ENCODE measurements at regions not wholly inside any gene's neighbourhood (a gene's known extent, or its start where the extent isn't known, plus 50 kb on each side); places are given as distances from the start of the nearest gene placed in this dataset.

DNA sequence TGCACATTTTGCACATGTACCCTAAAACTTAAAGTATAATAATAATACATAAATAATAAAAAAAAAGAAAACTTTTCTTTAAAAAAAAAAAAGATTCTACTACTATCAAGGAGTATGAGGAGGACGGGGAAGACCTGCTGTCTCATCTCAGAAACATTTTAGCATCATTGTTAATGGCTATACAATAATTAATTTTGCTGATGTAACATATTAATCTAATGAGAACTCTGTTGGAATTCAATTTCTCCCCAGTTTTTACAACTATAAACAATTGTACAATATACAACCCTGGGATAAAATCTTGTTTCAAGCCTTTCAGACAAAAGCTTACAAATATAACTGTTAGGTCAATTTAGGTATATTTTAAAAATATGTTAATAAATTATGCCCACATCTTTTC, 139.0 kb upstream of the GRIN3A start:
- Histone ChIP-seq H3K27ac (ENCODE audit: low read length in 2 of 2) (no peak overlapping the region), H3K27me3 (replicated peaks in 1 of 4; ENCODE audit: control extremely low read depth in 1 of 4, control insufficient read depth in 3 of 4, insufficient read depth in 4 of 4, low read length in 3 of 4) (peaks cover 0 to 2% (median 0%) of the 10 kb centered on the region in 4 experiments), H3K79me2 (ENCODE audit: control insufficient read depth, insufficient read depth, low read length) (no peaks in the 10 kb centered on the region), H3K9ac (ENCODE audit: low read length) (no peak overlapping the region), H3K4me2 (replicated peaks; ENCODE audit: low read depth, low read length, poor library complexity, severe bottlenecking) (no peak overlapping the region), H3K9me3 (ENCODE audit: control extremely low read depth in 1 of 3, control insufficient read depth in 2 of 3, insufficient read depth in 1 of 3, low read length in 2 of 3) (no peaks in the 10 kb centered on the region), H3K4me1 (ENCODE audit: control insufficient read depth in 2 of 2, insufficient read depth in 2 of 2, low read length in 2 of 2) (no peaks in the 10 kb centered on the region), H4K20me1 (ENCODE audit: control insufficient read depth, insufficient read depth, low read length, poor library complexity, severe bottlenecking) (no peaks in the 10 kb centered on the region), H3K4me3 (ENCODE audit: control extremely low read depth in 1 of 5, extremely low read depth in 1 of 5, insufficient read depth in 1 of 5, low read depth in 2 of 5, low read length in 4 of 5) (no peak overlapping the region), H3K36me3 (replicated peaks in 1 of 2; ENCODE audit: control extremely low read depth in 1 of 2, control insufficient read depth in 1 of 2, extremely low read depth in 1 of 2, insufficient read depth in 2 of 2, low read length in 1 of 2) (no peaks in the 10 kb centered on the region), H2AFZ (ENCODE audit: insufficient read depth, low read depth, low read length, poor library complexity, severe bottlenecking) (no peak overlapping the region)
- POLR2A ChIA-PET, result no interaction called here
- Mint-ChIP-seq H3K27me3 (no peaks in the 10 kb centered on the region), H3K4me1 (no peaks in the 10 kb centered on the region), H3K4me3 (no peak overlapping the region), H3K27ac (no peak overlapping the region), H3K9me3 (ENCODE audit: insufficient read depth) (no peaks in the 10 kb centered on the region)
- TF ChIP-seq, protein P1, sequence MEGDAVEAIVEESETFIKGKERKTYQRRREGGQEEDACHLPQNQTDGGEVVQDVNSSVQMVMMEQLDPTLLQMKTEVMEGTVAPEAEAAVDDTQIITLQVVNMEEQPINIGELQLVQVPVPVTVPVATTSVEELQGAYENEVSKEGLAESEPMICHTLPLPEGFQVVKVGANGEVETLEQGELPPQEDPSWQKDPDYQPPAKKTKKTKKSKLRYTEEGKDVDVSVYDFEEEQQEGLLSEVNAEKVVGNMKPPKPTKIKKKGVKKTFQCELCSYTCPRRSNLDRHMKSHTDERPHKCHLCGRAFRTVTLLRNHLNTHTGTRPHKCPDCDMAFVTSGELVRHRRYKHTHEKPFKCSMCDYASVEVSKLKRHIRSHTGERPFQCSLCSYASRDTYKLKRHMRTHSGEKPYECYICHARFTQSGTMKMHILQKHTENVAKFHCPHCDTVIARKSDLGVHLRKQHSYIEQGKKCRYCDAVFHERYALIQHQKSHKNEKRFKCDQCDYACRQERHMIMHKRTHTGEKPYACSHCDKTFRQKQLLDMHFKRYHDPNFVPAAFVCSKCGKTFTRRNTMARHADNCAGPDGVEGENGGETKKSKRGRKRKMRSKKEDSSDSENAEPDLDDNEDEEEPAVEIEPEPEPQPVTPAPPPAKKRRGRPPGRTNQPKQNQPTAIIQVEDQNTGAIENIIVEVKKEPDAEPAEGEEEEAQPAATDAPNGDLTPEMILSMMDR (IDR thresholded peaks at IDR 0.05), result no peak
- no CpG with 5 or more reads among the region's 1 CpG for WGBS (ENCODE audit: insufficient coverage)
- ATAC-seq (ENCODE audit: low read depth), result no peak
- CTCF ChIA-PET, result no interaction called here
- intact Hi-C loops (cut with micrococcal nuclease), result no loop called here
- DNase-seq, result no peak

DNA sequence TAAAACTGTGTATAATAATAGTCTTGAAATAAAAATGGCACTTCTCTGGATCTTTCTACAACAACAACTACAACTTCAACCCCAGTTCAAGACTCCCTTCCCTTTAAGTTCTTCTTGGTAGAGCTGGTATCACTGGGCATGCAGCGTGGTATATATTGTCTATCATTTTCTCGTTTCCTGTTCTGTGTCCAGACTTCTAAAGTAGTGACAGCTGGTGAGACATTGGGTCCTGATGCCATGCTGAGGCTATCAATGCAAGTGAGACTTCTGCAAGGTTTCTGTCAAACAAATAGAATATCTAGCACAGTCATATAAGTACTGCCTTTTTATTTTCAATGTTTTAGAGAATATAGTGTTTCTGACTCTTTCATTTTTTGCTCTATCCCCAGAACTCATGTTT, 123.0 kb upstream of the GRIN3A start:
- WGBS (ENCODE audit: insufficient coverage), result no CpG with 5 or more reads among the region's 2 CpGs
- ATAC-seq (ENCODE audit: low read depth) (no peak), DNase-seq (no peak)
- H3K4me3 Mint-ChIP-seq, result no peak overlapping the region
- CTCF ChIA-PET, result no interaction called here
- H3K4me3 ChIP-seq (ENCODE audit: control extremely low read depth in 1 of 5, extremely low read depth in 1 of 5, insufficient read depth in 1 of 5, low read depth in 2 of 5, low read length in 4 of 5), result no peak overlapping the region
- H3K27ac ChIP-seq (ENCODE audit: low read length in 2 of 2), result no peak overlapping the region
- H3K79me2 ChIP-seq (ENCODE audit: control insufficient read depth, insufficient read depth, low read length), result no peaks in the 10 kb centered on the region
- no peak overlapping the region for H2AFZ ChIP-seq (ENCODE audit: insufficient read depth, low read depth, low read length, poor library complexity, severe bottlenecking)
- H3K9me3 ChIP-seq (ENCODE audit: control extremely low read depth in 1 of 3, control insufficient read depth in 2 of 3, insufficient read depth in 1 of 3, low read length in 2 of 3), result no peaks in the 10 kb centered on the region
- H3K27me3 Mint-ChIP-seq, result no peaks in the 10 kb centered on the region
- no peak for TF ChIP-seq EZH2 (IDR thresholded peaks at IDR 0.05; ENCODE audit: borderline replicate concordance, insufficient read depth, low read depth, low read length, poor library complexity, severe bottlenecking)
- TF ChIP-seq, protein P1 (IDR thresholded peaks at IDR 0.05), result no peak
- H3K4me1 Mint-ChIP-seq, result no peaks in the 10 kb centered on the region
- no peaks in the 10 kb centered on the region for H3K9me3 Mint-ChIP-seq (ENCODE audit: insufficient read depth)
- no peaks in the 10 kb centered on the region for H3K27me3 ChIP-seq (replicated peaks in 1 of 4; ENCODE audit: control extremely low read depth in 1 of 4, control insufficient read depth in 3 of 4, insufficient read depth in 4 of 4, low read length in 3 of 4)
- no peaks in the 10 kb centered on the region for H4K20me1 ChIP-seq (ENCODE audit: control insufficient read depth, insufficient read depth, low read length, poor library complexity, severe bottlenecking)
- POLR2A ChIA-PET, result no interaction called here
- no peak overlapping the region for H3K9ac ChIP-seq (ENCODE audit: low read length)
- H3K4me1 ChIP-seq (ENCODE audit: control insufficient read depth in 2 of 2, insufficient read depth in 2 of 2, low read length in 2 of 2), result no peaks in the 10 kb centered on the region
- intact Hi-C loops (cut with micrococcal nuclease), result no loop called here
- H3K4me2 ChIP-seq (replicated peaks; ENCODE audit: low read depth, low read length, poor library complexity, severe bottlenecking), result no peak overlapping the region
- H3K36me3 ChIP-seq (replicated peaks in 1 of 2; ENCODE audit: control extremely low read depth in 1 of 2, control insufficient read depth in 1 of 2, extremely low read depth in 1 of 2, insufficient read depth in 2 of 2, low read length in 1 of 2), result no peaks in the 10 kb centered on the region
- no peak overlapping the region for H3K27ac Mint-ChIP-seq

Measured in B cell (primary cell).